ENCODE measurements at regions not wholly inside any gene's neighbourhood (a gene's known extent, or its start where the extent isn't known, plus 50 kb on each side); places are given as distances from the start of the nearest gene placed in this dataset.

GRCh38 chr22:48185071-48186055, 1422.9 kb downstream of the TBC1D22A start:
- DNase-seq: peak; percentile 27

GRCh38 chr22:48182846-48183805, 1420.7 kb downstream of the TBC1D22A start:
- DNase-seq: no peak

GRCh38 chr22:48182031-48182430, 1419.6 kb downstream of the TBC1D22A start:
- DNase-seq: no peak

- no peak for DNase-seq
Observed at GRCh38 chr22:48181263-48181955, 1419.0 kb downstream of the TBC1D22A start.

GRCh38 chr22:48180631-48181030, 1418.2 kb downstream of the TBC1D22A start:
- DNase-seq: no peak

GRCh38 chr22:48179571-48180546, 1417.4 kb downstream of the TBC1D22A start:
- no peak for DNase-seq

GRCh38 chr22:48178536-48178935, 1416.1 kb downstream of the TBC1D22A start:
- no peak for DNase-seq

- no peak for DNase-seq
Observed at GRCh38 chr22:48177631-48178030, 1415.2 kb downstream of the TBC1D22A start.

- no peak for DNase-seq
Observed at GRCh38 chr22:48175721-48176120, 1413.3 kb downstream of the TBC1D22A start.

GRCh38 chr22:48173773-48174160, 1411.3 kb downstream of the TBC1D22A start:
- DNase-seq: no peak

GRCh38 chr22:48173061-48173772, 1410.8 kb downstream of the TBC1D22A start:
- DNase-seq: no peak

GRCh38 chr22:48171271-48171691, 1408.8 kb downstream of the TBC1D22A start:
- DNase-seq: no peak

- DNase-seq: no peak
Observed at GRCh38 chr22:48169227-48169626, 1406.8 kb downstream of the TBC1D22A start.

GRCh38 chr22:48167238-48167637, 1404.8 kb downstream of the TBC1D22A start:
- DNase-seq: no peak

- DNase-seq: no peak
Observed at GRCh38 chr22:48161298-48161697, 1398.8 kb downstream of the TBC1D22A start.

- no peak for DNase-seq
Observed at GRCh38 chr22:48157676-48158075, 1395.2 kb downstream of the TBC1D22A start.

- no peak for DNase-seq
Observed at GRCh38 chr22:48156603-48157355, 1394.3 kb downstream of the TBC1D22A start.

- DNase-seq: no peak
Observed at GRCh38 chr22:48155446-48155845, 1393.0 kb downstream of the TBC1D22A start.

- no peak for DNase-seq
Observed at GRCh38 chr22:48154943-48155240, 1392.4 kb downstream of the TBC1D22A start.
